ENCODE measurements at regions not wholly inside any gene's neighbourhood (a gene's known extent, or its start where the extent isn't known, plus 50 kb on each side); places are given as distances from the start of the nearest gene placed in this dataset.

GRCh38 chr2:188204824-188205223 lies 86.8 kb upstream of the GULP1 start:
- TF ChIP-seq, protein P1, sequence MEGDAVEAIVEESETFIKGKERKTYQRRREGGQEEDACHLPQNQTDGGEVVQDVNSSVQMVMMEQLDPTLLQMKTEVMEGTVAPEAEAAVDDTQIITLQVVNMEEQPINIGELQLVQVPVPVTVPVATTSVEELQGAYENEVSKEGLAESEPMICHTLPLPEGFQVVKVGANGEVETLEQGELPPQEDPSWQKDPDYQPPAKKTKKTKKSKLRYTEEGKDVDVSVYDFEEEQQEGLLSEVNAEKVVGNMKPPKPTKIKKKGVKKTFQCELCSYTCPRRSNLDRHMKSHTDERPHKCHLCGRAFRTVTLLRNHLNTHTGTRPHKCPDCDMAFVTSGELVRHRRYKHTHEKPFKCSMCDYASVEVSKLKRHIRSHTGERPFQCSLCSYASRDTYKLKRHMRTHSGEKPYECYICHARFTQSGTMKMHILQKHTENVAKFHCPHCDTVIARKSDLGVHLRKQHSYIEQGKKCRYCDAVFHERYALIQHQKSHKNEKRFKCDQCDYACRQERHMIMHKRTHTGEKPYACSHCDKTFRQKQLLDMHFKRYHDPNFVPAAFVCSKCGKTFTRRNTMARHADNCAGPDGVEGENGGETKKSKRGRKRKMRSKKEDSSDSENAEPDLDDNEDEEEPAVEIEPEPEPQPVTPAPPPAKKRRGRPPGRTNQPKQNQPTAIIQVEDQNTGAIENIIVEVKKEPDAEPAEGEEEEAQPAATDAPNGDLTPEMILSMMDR (IDR thresholded peaks at IDR 0.05), result no peak
- no peak for TF ChIP-seq POLR2A (IDR thresholded peaks at IDR 0.05)

Data from adrenal gland (tissue), 5 donors.